ENCODE measurements at regions not wholly inside any gene's neighbourhood (a gene's known extent, or its start where the extent isn't known, plus 50 kb on each side); places are given as distances from the start of the nearest gene placed in this dataset.

DNA sequence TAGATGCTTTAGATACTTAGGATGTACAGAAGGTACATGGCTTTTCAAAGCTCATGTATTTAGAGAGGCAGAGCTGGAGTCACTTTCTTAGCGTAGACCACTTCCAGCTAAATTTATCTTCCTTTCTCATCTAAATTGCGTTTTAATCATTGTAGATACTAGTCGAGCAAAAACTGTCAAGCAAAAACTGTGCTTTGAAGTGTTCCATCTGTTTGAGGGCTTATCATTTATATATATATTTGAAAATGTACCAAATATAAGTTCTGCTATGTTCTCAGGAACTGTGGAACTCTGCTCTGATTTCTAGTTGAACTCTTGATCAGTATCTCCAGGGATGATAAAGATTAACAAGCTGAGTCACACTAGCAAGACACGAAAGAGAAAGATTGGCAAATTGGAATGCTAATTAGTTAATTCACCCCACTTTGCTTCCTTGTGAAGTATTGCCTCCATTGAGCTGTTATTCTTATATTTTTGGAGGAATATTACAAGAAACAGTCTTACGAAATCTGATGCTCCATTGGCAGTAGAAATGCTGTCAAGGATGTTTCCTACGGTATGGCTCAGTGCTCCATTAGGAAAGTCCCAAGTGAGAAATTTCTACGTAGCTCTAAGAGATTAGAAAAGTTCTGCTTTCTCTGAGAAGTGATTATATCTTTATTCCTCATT lies 310.7 kb downstream of the AEBP2 start:
- TF ChIP-seq, protein P1, sequence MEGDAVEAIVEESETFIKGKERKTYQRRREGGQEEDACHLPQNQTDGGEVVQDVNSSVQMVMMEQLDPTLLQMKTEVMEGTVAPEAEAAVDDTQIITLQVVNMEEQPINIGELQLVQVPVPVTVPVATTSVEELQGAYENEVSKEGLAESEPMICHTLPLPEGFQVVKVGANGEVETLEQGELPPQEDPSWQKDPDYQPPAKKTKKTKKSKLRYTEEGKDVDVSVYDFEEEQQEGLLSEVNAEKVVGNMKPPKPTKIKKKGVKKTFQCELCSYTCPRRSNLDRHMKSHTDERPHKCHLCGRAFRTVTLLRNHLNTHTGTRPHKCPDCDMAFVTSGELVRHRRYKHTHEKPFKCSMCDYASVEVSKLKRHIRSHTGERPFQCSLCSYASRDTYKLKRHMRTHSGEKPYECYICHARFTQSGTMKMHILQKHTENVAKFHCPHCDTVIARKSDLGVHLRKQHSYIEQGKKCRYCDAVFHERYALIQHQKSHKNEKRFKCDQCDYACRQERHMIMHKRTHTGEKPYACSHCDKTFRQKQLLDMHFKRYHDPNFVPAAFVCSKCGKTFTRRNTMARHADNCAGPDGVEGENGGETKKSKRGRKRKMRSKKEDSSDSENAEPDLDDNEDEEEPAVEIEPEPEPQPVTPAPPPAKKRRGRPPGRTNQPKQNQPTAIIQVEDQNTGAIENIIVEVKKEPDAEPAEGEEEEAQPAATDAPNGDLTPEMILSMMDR (IDR thresholded peaks at IDR 0.05; ENCODE audit: borderline replicate concordance, control extremely low read depth, extremely low read depth, insufficient read depth, missing control alignments), result no peak
- in situ Hi-C loops (cut with MboI; ENCODE audit: low sequenced_read_pairs, unreplicated experiment), result no loop called here
- no peak for DNase-seq (ENCODE audit: low spot score)

DNA sequence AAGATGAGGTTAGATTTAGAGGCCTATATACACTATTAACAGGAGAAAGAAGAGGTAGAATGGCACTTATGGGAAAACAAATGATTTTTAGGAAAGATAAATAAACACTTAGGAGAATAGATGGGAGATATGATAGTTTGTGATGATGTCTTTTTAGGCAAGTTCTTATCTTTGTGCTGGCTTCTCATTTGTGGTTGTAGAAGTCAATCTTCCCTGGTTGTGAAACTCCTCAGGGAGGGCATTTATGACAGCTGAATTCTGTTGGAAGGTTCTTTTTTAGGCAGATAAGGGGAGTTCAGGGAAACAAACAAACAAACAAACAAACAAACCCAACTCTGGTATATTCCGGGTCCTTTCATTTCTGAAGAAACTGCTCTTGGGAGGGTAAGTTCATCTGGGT lies 311.8 kb downstream of the AEBP2 start:
- no peak for DNase-seq (ENCODE audit: low spot score)
- TF ChIP-seq, protein P1 (IDR thresholded peaks at IDR 0.05; ENCODE audit: borderline replicate concordance, control extremely low read depth, extremely low read depth, insufficient read depth, missing control alignments), result no peak
- in situ Hi-C loops (cut with MboI; ENCODE audit: low sequenced_read_pairs, unreplicated experiment), result no loop called here

DNA sequence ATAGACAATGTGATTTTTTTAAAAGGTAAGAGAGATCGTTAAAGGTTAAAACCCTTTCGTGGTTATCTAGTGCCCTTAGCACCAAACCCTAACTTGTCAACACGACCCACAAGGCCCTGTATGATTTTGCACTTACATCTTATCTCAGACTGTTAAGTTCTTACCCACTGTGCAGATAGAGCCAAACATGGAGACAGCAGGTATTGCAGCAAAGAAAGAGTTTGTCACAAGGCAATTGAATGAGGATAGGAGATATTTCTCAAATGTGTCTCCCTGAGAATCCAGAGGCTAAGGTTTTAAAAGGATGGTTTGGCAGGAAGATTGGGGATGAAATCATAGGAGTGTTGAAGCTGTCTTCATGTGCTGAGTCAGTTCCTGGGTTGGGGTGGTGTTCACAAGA lies 313.4 kb downstream of the AEBP2 start:
- DNase-seq (ENCODE audit: low spot score), result no peak
- in situ Hi-C loops (cut with MboI; ENCODE audit: low sequenced_read_pairs, unreplicated experiment), result no loop called here
- TF ChIP-seq, protein P1 (IDR thresholded peaks at IDR 0.05; ENCODE audit: borderline replicate concordance, control extremely low read depth, extremely low read depth, insufficient read depth, missing control alignments), result no peak

DNA sequence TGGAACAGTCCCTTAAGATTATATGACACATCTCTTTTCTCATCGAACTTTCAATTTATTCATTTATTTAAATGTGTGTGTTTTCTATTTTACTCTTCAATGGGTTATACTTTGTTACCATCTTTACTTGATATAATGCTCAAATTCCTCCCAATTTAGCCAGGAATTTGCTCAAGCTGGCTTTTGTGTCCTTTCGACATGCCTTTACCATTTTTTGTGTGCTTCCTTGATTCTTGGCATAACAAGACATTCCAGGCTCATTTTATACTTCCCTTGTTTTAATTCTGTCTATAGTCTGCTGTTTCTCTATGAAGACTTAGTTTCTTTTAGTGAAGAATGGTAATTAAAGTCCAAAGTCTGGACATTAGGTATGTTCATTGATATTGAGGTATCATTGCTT lies 315.8 kb downstream of the AEBP2 start:
- in situ Hi-C loops (cut with MboI; ENCODE audit: low sequenced_read_pairs, unreplicated experiment), result no loop called here
- TF ChIP-seq, protein P1 (IDR thresholded peaks at IDR 0.05; ENCODE audit: borderline replicate concordance, control extremely low read depth, extremely low read depth, insufficient read depth, missing control alignments), result no peak
- no peak for DNase-seq (ENCODE audit: low spot score)

DNA sequence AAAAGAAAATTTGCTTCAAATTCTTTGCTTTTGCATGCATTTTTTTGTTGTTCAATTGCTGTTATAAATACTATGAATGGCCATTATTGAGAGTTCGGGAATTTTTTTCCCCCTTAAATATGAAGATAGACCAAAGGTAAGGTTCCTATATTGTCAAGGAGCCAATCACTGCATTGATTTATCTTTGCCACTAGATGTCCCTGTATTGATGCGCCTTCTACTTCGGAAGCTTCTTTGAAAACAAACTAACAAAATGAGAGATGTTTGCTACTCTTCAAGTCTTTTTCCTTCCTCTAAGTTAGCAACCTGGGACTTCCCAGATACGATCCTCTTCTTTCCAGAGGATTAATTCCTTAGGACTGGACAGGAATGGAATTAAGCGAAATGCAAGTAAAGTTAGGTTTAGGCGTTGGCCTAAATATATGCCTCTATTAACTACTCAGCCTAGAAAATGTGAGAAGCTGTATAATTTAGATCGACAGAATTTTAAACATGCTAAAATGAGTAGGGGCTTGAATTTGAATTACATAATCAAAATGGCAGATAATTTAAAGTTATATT lies 318.1 kb downstream of the AEBP2 start:
- DNase-seq (ENCODE audit: low spot score), result no peak
- TF ChIP-seq, protein P1 (IDR thresholded peaks at IDR 0.05; ENCODE audit: borderline replicate concordance, control extremely low read depth, extremely low read depth, insufficient read depth, missing control alignments), result peak; percentile 47
- in situ Hi-C loops (cut with MboI; ENCODE audit: low sequenced_read_pairs, unreplicated experiment), result no loop called here

DNA sequence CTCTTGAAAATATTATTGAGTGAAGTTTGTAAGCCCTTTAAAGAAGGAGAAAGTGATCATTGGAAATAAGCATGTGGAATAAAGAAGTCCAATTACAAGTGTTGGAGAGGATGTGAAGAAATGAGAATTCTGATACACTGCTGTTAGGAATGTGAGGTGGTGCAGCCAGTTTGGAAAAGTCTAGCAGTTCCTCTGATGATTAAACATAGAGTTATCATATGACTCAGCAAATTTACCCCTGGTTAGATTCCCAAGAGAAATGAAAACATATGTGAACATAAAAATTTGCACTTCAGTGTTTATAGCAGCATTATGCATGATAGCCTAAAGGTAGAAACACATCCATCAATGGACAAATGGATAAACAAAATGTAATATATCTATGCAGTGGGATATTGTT lies 319.9 kb downstream of the AEBP2 start:
- TF ChIP-seq, protein P1 (IDR thresholded peaks at IDR 0.05; ENCODE audit: borderline replicate concordance, control extremely low read depth, extremely low read depth, insufficient read depth, missing control alignments), result no peak
- in situ Hi-C loops (cut with MboI; ENCODE audit: low sequenced_read_pairs, unreplicated experiment), result no loop called here
- no peak for DNase-seq (ENCODE audit: low spot score)
